Osteoblast (primary cell): ENCODE measurements at regions not wholly inside any gene's neighbourhood (a gene's known extent, or its start where the extent isn't known, plus 50 kb on each side); places are given as distances from the start of the nearest gene placed in this dataset.

Experiments used
- DNase-seq: peaks from one replicate; pipeline ENCODE4 v3.0.0; 2011; ENCODE audit warnings: low spot score, mixed read lengths; ENCODE audit not compliant: insufficient read length; ENCODE audit errors: missing footprints
- H2AFZ ChIP-seq: 2 replicates; pipeline ENCODE4 v1.6.0; 2011; ENCODE audit warnings: mild to moderate bottlenecking, low read length
- H3K27ac ChIP-seq: 2 replicates; pipeline ENCODE4 v1.5.1; 2011; ENCODE audit warnings: mild to moderate bottlenecking, low read depth, low read length, moderate library complexity
- H3K27me3 ChIP-seq: 2 replicates; pipeline ENCODE4 v1.6.0; 2012; ENCODE audit warnings: mild to moderate bottlenecking, control low read depth, inconsistent platforms, low read length, moderate library complexity; ENCODE audit not compliant: insufficient read depth
- H3K36me3 ChIP-seq: 2 replicates; pipeline ENCODE4 v1.5.1; 2011; ENCODE audit warnings: mild to moderate bottlenecking, low read length, control low read depth, moderate library complexity; ENCODE audit not compliant: insufficient read depth
- H3K4me1 ChIP-seq: 2 replicates; pipeline ENCODE4 v1.5.1; 2011; ENCODE audit warnings: mild to moderate bottlenecking, low read length, control low read depth, moderate library complexity; ENCODE audit not compliant: insufficient read depth
- H3K4me2 ChIP-seq: 2 replicates; pipeline ENCODE4 v1.6.0; 2011; ENCODE audit warnings: mild to moderate bottlenecking, low read length; ENCODE audit not compliant: insufficient read depth
- H3K4me3 ChIP-seq: fragments of 200-600 bp; sonication (generic); 3 replicates; pipeline ENCODE4 v1.5.1; 2012; ENCODE audit warnings: mild to moderate bottlenecking, low read length, inconsistent platforms; ENCODE audit not compliant: insufficient read depth
- H3K79me2 ChIP-seq: 2 replicates; pipeline ENCODE4 v1.6.0; 2012; ENCODE audit warnings: mild to moderate bottlenecking, low read length, control low read depth, inconsistent platforms; ENCODE audit not compliant: insufficient read depth
- H3K9me3 ChIP-seq: 2 replicates; pipeline ENCODE4 v1.5.1; 2011; ENCODE audit warnings: low read depth, low read length, control low read depth
- H4K20me1 ChIP-seq: 2 replicates; pipeline ENCODE4 v1.6.0; 2012; ENCODE audit warnings: mild to moderate bottlenecking, low read length, control low read depth; ENCODE audit not compliant: insufficient read depth
- TF ChIP-seq, protein P1 (sequence below): IDR thresholded peaks from 2 replicates; pipeline ENCODE4 v1.5.1; 2011; ENCODE audit warnings: mild to moderate bottlenecking, low read depth, low read length, moderate library complexity; ENCODE audit errors: extremely low read depth

DNA sequence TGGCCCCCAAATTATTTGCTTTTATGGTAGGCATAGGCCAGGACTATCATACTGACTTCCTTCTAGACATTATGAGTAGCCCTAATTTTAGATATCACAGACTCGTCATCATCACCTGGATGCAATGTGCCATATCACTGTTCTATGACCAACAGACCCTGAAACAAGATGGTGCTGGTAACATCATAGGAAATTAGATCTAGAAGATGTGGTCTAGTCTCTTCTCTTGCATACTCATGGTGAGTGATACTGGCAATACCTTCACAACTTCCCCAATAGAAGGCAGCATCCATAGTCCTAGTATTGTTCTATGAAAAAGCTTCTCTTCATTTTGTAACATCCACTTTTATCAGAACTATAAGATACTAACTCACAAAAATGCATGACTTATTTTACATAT, 116.3 kb upstream of the ITGA4 start:
- no peak for DNase-seq
- Histone ChIP-seq H3K4me1 (no peaks in the 10 kb centered on the region), H3K27me3 (no peaks in the 10 kb centered on the region), H3K79me2 (no peaks in the 10 kb centered on the region), H4K20me1 (no peaks in the 10 kb centered on the region), H2AFZ (no peak overlapping the region), H3K4me3 (no peak overlapping the region), H3K4me2 (no peak overlapping the region), H3K9me3 (no peaks in the 10 kb centered on the region), H3K36me3 (no peaks in the 10 kb centered on the region), H3K27ac (no peak overlapping the region)
- TF ChIP-seq, protein P1, sequence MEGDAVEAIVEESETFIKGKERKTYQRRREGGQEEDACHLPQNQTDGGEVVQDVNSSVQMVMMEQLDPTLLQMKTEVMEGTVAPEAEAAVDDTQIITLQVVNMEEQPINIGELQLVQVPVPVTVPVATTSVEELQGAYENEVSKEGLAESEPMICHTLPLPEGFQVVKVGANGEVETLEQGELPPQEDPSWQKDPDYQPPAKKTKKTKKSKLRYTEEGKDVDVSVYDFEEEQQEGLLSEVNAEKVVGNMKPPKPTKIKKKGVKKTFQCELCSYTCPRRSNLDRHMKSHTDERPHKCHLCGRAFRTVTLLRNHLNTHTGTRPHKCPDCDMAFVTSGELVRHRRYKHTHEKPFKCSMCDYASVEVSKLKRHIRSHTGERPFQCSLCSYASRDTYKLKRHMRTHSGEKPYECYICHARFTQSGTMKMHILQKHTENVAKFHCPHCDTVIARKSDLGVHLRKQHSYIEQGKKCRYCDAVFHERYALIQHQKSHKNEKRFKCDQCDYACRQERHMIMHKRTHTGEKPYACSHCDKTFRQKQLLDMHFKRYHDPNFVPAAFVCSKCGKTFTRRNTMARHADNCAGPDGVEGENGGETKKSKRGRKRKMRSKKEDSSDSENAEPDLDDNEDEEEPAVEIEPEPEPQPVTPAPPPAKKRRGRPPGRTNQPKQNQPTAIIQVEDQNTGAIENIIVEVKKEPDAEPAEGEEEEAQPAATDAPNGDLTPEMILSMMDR: no peak

DNA sequence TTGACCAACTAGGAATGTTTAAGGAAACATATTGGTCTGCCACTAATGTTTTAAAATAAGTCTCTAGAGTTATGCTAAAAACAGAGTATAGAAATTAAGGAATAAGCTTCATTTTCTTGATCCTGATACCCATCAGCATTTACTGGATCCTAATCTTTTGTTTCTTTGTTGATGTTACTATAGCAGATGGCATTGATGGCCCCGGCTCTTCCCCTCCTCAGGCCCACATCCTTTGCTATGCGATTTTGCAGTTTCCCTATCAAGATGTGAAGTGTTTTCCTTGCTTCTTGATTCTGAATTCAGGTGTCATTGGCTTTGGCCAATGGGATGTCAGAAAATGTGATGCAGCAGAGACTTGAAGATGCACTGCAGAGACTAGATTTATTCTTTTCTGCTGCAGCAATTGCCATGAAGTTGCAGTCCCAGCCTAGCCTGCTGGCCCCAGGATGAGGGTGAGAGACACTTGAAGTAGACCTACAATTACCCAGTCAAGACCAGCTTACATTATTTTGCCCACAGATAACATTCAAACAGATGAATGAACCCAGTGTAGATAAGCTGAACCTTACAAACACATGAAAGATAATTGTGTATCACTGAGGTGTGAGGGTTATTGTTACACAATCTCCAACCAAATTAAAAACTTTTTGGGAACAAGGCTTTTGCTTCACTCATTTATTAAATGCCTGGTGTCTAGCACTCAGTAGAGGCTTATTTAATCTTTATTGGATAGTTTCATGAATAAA, 115.2 kb upstream of the ITGA4 start:
- H4K20me1 ChIP-seq: no peaks in the 10 kb centered on the region
- no peak overlapping the region for H2AFZ ChIP-seq
- DNase-seq: no peak
- no peaks in the 10 kb centered on the region for H3K79me2 ChIP-seq
- no peaks in the 10 kb centered on the region for H3K9me3 ChIP-seq
- no peaks in the 10 kb centered on the region for H3K4me1 ChIP-seq
- H3K27me3 ChIP-seq: no peaks in the 10 kb centered on the region
- TF ChIP-seq, protein P1: no peak
- no peak overlapping the region for H3K4me2 ChIP-seq
- no peak overlapping the region for H3K27ac ChIP-seq
- no peaks in the 10 kb centered on the region for H3K36me3 ChIP-seq
- H3K4me3 ChIP-seq: no peak overlapping the region

DNA sequence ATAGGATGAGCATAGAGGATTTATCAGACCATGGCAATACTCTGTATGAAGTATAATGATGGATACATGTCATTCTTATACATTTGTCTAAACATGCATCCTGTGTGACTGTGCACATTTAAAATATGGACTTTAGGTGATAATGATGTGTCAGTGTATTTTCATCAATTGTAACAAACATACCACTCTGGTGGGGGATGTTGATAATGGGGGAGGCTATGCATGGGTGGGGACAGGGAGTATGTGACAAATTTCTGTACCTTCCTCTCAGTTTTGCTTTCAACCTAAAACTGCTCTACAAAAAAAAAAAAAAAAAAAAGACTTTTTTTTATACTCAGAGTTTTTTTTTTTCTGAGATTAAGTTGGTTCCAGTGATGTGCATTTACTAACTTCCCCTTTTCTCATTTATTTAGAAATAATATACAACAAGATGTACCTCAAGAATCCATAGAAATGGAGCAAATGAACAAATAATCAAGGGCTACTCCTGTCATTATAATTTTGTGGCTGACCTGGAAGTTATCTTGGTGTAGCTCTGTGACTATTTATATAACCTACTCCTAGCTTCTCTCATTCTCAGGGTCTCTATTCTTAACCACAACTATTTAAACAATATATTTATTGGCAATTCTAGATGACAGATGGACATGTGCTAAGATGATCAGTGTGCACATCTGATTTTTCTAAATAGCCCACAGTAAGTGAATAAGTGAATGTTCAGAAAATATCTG, 108.9 kb upstream of the ITGA4 start:
- Histone ChIP-seq H2AFZ (no peak overlapping the region), H4K20me1 (no peaks in the 10 kb centered on the region), H3K27ac (no peak overlapping the region), H3K9me3 (no peaks in the 10 kb centered on the region), H3K36me3 (no peaks in the 10 kb centered on the region), H3K4me2 (no peak overlapping the region), H3K4me3 (no peak overlapping the region), H3K27me3 (no peaks in the 10 kb centered on the region), H3K79me2 (no peaks in the 10 kb centered on the region), H3K4me1 (no peaks in the 10 kb centered on the region)
- TF ChIP-seq, protein P1: no peak
- DNase-seq: no peak

DNA sequence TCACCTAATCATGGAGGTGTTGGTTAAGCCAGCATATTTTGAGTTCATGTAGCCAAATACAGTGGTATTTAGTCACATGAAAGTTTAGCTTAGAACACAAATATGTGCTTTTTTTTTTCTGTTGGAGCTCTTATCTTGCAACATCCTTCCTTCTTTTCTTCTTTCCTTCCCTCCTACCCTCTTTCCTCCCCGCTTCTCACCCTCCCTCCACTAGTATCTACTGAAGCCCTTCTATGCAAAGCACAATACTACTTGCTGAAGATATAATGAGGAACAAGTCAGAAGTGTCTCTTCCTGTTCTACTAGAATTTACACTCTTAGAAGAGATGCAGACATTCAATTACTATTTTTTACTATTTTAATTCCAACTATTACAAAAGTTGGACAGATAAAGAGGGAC, 105.0 kb upstream of the ITGA4 start:
- no peak overlapping the region for H3K27ac ChIP-seq
- no peak overlapping the region for H3K4me2 ChIP-seq
- no peaks in the 10 kb centered on the region for H3K36me3 ChIP-seq
- no peaks in the 10 kb centered on the region for H3K9me3 ChIP-seq
- no peak overlapping the region for H2AFZ ChIP-seq
- H3K4me3 ChIP-seq: no peak overlapping the region
- no peaks in the 10 kb centered on the region for H4K20me1 ChIP-seq
- H3K79me2 ChIP-seq: no peaks in the 10 kb centered on the region
- DNase-seq: no peak
- H3K27me3 ChIP-seq: no peaks in the 10 kb centered on the region
- H3K4me1 ChIP-seq: no peaks in the 10 kb centered on the region
- TF ChIP-seq, protein P1: no peak
